ENCODE measurements at regions not wholly inside any gene's neighbourhood (a gene's known extent, or its start where the extent isn't known, plus 50 kb on each side); places are given as distances from the start of the nearest gene placed in this dataset.
A peak's percentile ranks its signal among the peaks of the same experiment; 100 is the strongest.
"Not testable (repeated sequence)": the region's sequence is repeated elsewhere in the genome, so short reads cannot be mapped to it uniquely, and the experiment has no call there.

GRCh38 chr10:29784175-29784773 lies 149.5 kb upstream of the SVIL start:
- DNase-seq, result peak; percentile 95

- no peak for DNase-seq
Observed at GRCh38 chr10:29783201-29783947, 148.6 kb upstream of the SVIL start.

- no peak for DNase-seq
Observed at GRCh38 chr10:29780639-29781038, 145.9 kb upstream of the SVIL start.

GRCh38 chr10:29780096-29780495 lies 145.3 kb upstream of the SVIL start:
- DNase-seq, result no peak

- no peak for DNase-seq
Observed at GRCh38 chr10:29776246-29776645, 141.5 kb upstream of the SVIL start.

GRCh38 chr10:29774475-29774874 lies 139.7 kb upstream of the SVIL start:
- DNase-seq, result no peak

- DNase-seq, result no peak
Observed at GRCh38 chr10:29773675-29774091, 138.9 kb upstream of the SVIL start.

- no peak for DNase-seq
Observed at GRCh38 chr10:29772403-29772802, 137.6 kb upstream of the SVIL start.

GRCh38 chr10:29771376-29771775 lies 136.6 kb upstream of the SVIL start:
- DNase-seq, result no peak

- DNase-seq, result not testable (repeated sequence)
Observed at GRCh38 chr10:29769277-29769676, 134.5 kb upstream of the SVIL start.

GRCh38 chr10:29767968-29768367 lies 133.2 kb upstream of the SVIL start:
- no peak for DNase-seq

GRCh38 chr10:29766753-29767152 lies 132.0 kb upstream of the SVIL start:
- DNase-seq, result no peak

- no peak for DNase-seq
Observed at GRCh38 chr10:29765330-29765729, 130.6 kb upstream of the SVIL start.

GRCh38 chr10:29763396-29763795 lies 128.6 kb upstream of the SVIL start:
- DNase-seq, result no peak

GRCh38 chr10:29761916-29762315 lies 127.1 kb upstream of the SVIL start:
- no peak for DNase-seq

GRCh38 chr10:29760138-29760900 lies 125.5 kb upstream of the SVIL start:
- DNase-seq, result no peak

GRCh38 chr10:29757551-29758297 lies 123.0 kb upstream of the SVIL start:
- DNase-seq, result no peak

- DNase-seq, result no peak
Observed at GRCh38 chr10:29756451-29756850, 121.7 kb upstream of the SVIL start.

- DNase-seq, result no peak
Observed at GRCh38 chr10:29753283-29753682, 118.5 kb upstream of the SVIL start.

- no peak for DNase-seq
Observed at GRCh38 chr10:29751684-29752083, 116.9 kb upstream of the SVIL start.

- no peak for DNase-seq
Observed at GRCh38 chr10:29751240-29751639, 116.5 kb upstream of the SVIL start.

GRCh38 chr10:29749150-29749549 lies 114.4 kb upstream of the SVIL start:
- DNase-seq, result no peak

- DNase-seq, result no peak
Observed at GRCh38 chr10:29748109-29748650, 113.4 kb upstream of the SVIL start.
